GM19324 (cell line): ENCODE measurements at regions not wholly inside any gene's neighbourhood (a gene's known extent, or its start where the extent isn't known, plus 50 kb on each side); places are given as distances from the start of the nearest gene placed in this dataset.
A peak's percentile ranks its signal among the peaks of the same experiment; 100 is the strongest.
"Not testable (repeated sequence)": the region's sequence is repeated elsewhere in the genome, so short reads cannot be mapped to it uniquely, and the experiment has no call there.

ENCODE experiments used
- ATAC-seq: cut with Tn5 transposase; IDR thresholded peaks from one replicate; pipeline ENCODE4 v1.9.1; 2021; ENCODE audit warnings: mild to moderate bottlenecking, moderate library complexity; ENCODE audit not compliant: unreplicated experiment, low FRiP score

DNA sequence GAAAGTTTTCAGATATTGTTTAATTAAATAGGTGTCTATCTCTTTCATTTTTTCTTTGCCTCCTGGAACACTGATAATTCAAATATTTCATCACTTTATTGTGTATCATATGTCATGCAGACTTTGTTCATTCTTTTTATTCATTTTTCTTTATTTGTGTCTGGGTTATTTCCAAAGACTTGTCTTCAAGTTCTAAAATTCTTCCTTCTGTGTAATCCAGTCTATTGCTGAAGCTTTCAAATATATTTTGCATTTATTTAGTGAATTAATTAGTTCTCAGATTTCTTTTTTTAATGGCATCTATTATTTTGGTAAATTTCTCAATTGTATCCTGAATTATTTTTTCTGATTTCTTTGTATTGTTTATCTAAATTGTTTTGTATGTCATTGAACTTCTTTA lies 70.1 kb downstream of the ZNF330 start:
- ATAC-seq: no peak

DNA sequence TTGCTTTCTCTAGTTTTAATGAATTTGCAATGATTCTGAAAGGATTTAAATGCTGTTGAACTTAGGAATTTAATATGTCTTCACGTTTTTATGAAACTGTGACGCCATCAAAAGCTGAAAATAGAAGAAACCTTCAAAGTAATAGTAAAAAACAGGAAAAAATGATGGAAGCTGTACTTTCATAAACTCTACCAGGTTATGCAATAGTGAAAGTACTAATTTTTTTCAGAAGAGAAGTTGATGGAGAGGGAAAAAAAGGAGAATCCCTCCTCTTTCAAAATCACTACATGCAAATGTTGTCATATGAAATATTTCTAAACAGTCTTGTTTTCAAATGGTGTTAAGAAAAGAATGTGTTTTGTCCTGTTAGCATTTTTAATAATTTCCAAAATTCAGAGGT lies 73.6 kb downstream of the ZNF330 start:
- no peak for ATAC-seq

DNA sequence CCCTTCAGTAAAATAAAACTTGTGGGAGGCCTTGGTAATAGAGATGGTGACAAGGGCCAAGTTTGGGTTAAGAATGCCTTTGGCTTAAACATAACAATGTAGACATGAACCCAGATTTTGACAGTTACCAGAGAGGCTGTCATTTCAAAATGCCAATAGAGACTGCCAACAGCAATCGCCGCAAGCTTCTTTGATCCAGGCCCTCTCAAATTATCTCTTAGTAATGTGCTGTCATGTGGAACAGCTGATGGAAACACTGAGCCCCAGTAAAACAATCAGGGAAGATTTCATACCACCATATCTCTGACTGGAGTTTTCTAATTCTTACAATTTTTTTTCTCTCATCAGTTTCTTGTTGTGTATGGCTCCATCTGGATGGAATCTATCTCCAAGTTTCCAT lies 80.5 kb downstream of the ZNF330 start:
- no peak for ATAC-seq

DNA sequence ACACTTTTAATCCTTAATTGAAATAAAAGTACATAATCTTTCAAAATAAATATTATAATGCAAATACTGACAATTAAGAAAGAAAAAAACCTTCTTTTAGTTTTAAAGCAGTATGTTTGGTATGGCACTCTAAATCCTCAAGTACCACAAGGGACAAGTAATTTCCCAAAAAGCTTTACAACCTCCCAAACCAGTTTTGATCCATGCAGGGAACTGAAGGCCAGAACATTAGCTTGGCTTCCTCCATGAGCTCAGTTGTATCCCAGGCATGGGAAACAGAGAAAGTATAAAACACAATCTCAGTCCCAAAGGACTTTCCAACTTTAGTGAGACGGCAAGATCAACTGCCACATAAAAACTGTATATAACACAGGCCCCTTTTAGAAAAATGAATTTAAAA lies 82.2 kb downstream of the ZNF330 start:
- no peak for ATAC-seq

DNA sequence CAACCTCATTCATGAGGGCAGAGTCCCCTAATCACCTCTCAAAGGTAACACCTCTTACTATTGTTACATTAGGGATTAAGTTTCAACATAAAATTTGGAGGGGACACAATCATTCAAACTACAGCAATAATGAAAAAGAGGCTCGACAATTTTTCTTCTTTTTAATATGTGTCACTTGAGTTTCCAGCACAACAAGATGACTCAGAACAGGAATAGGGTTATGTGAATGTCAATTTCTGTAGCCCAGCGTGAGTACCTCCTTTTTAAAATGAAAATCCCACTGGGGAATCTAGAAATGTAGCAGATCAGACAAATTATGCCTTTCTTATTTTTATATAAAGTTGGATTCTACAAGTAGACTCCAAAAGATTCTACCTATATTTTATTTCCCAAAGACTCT lies 83.7 kb downstream of the ZNF330 start:
- no peak for ATAC-seq

DNA sequence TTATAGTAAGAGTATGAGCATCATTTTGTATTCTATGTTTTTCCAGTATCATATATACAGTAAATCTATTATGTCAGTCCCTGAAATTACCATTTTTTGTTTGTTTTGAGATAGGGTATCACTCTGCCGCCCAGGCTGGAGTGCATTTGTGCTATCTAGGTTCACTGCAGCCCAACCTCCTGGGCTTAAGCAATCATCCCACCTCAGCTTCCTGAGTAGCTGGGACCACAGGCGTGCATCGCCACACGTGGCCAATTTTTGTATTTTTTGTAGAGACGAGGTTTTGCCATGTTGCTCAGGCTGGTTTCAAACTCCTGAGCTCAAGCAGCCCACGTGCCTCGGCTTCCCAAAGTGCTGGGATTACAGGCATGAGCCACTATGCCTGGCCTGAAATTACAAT lies 85.6 kb downstream of the ZNF330 start:
- ATAC-seq: no peak

DNA sequence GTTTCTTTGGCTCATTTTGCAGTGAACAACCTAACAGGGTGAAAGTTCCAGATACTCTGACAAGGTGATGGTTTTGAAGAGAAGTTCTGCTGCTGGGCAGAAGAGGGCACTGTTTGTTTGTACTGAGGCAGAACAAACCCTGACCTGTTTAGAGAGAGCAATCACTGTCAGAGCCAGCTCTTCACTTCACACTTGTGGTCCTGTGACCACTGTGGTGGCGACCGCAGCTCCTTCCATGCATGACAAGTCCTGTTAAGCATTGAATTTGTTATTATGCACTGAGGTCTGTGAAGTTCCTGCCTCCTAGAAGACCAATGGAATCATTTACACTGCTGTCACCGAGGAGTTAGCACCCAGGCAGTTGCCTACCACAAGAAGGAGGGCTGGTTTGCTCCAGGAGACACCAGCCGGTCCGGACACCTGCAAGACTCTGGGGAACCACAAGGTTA lies 86.6 kb downstream of the ZNF330 start:
- peak; percentile 100 for ATAC-seq

DNA sequence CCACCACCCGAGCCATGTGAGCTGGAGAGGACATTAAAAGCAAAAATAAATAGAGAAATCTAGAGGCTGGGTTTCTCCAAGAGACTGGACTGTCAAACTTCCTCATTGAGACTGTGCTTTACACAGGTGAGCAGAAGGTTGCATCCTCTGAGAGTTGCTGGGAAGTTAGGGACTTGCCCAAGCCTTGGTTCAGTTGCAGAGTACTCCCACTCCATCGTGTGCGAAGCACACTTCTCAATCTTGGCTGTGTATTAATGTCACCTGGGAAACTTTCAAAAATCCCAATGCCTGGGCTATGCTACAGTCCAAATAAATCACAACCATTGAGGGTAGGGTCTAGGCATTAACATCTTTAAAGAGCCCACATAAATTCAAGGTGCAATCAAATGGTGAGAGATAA lies 89.2 kb downstream of the ZNF330 start:
- ATAC-seq: no peak

DNA sequence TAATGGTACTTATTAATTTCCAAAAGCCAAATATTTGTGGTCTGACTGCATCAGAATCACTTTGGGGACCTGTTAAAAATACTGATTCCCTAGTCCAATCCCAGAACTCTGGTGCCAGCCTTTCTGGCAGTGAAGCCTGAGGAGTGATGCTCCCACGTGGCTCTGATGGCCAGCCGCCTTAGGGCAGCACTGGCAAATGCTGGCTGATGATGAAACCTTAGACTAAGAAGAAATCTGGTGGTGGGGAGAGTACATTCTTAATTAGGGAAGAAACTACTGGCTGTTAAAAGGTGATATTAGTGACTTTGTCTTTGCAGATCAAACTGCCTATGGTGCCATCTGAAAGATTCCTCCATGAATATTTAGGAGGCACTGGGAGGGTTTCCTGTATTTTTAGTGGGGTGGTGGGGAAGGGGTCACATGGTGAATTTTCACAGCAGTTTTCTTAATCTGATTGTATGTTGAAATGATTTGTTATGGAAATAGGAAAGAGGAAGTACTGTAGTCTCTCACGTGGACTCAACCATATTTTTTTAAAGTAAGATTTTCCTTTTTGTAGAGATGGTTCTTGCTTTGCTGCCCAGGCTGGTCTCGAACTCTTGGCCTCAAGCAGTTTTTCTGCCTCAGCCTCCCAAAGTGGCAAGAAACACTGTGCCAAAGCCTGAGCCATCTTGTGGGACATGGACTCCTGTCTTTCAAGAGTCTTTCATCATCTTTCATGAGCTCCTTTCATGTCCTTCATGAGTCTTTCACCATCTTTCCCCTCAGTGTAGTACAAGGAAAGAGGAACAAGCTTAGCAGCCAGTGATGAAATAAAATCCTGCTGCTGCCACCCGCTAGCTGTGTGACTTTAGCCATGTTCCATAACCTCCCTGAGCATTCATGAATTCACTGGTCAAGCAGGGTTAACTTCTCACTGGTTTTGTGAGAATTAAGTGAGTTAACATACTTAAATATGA lies 90.8 kb downstream of the ZNF330 start:
- ATAC-seq: no peak

DNA sequence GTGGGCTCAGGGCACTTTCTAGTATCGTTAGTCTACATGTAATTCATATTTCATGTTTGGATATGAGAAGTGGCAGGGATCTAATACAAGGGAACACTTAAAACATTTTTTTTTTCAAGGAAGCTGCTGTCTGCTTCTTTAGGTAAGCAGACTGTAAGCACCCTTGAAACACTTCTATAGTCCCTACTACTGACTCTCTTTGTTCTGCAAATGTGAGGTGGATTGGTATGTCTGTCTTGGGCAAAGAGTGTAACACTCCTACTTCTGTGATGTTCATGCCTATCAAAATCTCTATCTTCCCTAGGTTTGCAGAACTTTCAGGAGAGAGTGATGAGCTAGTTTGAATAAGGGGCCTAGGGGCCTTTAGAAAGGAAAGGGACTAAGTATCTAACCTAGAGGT lies 93.9 kb downstream of the ZNF330 start:
- no peak for ATAC-seq

DNA sequence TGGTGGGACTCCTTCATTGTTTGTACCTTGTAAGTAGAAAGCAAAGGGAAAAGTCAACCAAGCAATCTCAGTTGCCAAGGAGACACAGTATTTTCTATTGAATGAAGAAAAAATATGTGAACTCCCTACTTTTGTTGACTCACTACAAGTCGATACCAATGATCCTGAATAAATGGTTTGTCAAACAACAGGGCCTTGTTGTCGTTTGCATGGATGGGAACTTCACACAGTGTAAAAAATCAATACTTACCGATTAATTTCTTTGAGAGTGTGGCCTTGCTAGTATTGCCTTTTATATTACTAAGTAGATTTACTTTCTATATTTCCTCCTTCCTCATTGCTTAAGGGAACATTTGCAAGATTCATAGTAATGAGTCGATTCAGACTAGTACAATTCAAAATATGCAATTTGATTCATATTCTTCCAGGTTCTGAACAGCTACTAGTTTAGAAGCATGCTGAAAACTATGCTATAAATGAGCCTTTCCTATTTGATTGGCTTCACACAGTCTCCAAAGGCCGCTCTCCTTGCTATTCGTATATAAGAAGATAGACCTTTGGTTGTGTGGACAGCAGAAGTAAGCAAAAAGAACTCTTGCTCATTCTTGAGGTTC lies 108.0 kb downstream of the ZNF330 start:
- ATAC-seq: no peak

DNA sequence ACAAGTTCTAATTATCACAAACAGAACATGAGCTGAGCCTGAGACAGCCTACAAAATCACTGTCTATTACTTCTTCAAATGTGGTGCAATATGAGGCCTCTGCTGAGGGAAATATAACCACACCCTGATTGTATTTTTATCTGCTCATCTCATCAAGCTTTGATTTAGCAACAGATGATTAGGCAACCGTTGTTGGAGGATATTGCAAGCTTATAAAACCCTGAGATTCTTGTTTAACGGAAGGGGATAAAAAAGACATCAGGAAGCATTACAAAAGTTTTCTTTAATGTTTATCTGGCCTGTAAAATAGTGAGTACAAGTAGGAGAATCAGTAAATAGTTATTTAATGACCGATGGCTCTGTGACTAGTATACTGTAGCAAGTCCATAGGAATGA lies 108.5 kb downstream of the ZNF330 start:
- no peak for ATAC-seq

DNA sequence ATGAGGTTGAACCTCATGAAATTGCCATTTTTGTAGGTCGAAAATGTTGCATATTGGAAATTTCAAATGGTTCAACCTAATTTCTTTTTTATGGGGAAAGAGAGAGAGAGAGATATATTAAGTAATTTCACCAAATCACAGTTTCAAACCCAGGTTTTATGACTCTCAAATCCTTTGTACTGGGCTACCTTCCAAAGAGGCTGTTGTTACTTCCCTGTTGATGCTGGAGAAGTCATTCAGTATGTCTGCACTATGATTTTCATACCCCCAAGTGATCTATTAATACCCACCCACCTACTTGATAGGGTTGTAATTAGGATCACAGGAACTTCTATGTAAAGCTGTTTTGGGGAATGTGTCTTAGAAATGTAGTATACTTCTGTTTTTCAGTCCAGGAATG lies 109.9 kb downstream of the ZNF330 start:
- ATAC-seq: no peak

DNA sequence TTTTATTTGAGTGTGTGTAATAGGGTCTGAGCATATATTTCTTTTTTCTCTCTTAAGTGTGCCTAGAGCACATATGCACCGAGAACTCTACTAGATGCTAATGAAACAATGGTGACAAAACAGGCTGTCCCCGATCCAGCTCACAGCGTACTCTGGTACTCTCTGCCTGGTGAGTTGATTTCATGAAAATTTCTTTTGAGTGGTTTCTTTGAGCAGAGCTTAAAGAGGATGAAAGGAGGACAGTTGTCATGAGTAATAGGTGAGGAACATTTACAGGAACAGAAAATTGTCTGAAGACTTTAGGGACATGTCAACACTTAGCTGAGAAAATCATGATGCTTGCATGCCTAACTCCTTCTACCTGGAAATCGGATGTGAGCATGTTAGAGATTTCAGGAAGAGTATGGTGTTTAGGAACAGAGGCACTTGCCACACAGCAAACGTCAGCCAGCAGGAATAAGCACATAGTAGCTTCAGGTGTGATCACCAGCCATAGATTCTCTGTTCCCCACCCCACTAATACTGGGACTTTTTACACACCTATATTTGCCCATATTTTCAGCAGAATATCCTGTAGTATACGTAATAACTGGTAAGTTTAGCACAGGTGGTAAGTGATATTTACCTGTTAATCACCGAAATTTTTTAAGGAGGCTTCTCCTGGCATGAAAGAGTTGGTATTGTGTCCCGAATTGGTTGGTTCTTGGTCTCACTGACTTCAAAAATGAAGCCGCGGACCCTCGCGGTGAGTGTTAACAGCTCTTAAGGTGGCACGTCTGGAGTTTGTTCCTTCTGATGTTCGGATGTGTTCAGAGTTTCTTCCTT lies 111.1 kb downstream of the ZNF330 start:
- no peak for ATAC-seq

DNA sequence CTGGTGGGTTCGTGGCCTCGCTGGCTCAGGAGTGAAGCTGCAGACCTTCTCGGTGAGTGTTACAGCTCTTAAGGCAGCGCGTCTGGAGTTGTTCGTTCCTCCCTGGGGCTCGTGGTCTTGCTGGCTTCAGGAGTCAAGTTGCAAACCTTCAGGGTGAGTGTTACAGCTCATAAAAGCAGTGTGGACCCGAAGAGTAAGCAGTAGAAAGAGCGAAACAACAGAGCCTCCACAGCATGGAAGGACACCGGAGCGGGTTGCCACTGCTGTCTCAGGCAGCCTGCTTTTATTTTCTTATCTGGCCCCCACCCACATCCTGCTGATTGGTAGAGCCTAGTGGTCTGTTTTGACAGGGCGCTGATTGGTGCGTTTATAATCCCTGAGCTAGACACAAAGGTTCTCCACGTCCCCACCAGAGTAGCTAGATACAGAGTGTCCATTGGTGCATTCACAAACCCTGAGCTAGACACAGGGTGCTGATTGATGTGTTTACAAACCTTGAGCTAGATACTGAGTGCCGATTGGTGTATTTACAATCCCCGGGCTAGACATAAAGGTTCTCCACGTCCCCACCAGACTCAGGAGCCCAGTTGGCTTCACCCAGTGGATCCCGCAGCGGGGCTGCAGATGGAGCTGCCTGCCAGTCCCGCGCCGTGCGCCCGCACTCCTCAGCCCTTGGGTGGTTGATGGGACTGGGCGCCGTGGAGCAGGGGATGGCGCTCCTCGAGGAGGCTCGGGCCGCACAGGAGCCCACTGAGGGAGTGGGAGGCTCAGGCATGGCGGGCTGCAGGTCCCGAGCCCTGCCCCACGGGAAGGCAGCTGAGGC lies 111.9 kb downstream of the ZNF330 start:
- ATAC-seq: not testable (repeated sequence)

DNA sequence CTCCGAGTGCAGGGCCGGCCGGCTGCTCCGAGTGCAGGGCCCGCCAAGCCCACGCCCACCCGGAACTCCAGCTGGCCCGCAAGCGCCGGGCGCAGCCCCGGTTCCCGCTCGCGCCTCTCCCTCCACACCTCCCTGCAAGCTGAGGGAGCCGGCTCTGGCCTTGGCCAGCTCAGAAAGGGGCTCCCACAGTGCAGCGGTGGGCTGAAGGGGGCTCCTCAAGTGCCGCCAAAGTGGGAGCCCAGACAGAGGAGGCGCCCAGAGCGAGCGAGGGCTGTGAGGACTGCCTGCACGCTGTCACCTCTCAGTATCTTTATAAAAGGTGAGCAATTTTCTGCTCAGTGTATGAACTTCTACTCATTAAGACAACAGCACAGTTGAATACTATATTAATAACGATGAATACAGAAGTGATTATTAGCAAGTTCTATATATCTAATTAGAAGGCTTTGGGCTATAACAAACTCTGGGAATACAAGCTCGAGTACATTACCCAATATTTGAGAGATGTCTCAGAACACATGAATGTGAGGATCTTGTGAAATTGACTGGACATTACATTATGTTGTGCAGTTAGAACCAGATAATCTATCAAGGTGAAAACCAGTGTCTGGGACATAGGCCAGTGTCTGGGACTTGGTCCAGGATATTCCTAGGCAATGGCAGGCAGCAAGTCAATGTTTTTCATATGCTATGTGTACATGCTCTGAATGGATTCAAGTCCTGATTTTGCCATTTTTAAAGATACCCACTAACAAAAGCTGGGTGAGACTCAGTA lies 112.9 kb downstream of the ZNF330 start:
- ATAC-seq: not testable (repeated sequence)

DNA sequence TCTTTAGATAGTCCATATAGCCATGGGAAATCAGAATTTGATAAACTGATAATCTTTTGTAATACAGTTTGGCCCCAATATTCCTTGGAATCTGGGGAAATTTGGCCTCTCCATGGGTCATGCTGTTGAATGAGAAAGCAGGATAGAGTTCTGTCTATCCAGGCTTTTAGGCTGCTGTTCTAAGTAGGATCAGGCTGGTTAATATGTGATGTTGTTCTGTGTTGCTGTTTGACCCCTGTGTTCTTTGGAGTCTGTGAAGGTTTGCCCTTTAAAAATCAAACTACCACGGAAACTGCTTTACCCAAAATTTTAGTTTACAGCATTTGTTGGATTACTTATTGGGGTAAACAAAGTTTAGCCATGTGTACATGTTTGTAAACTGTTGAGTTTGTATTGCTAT lies 114.5 kb downstream of the ZNF330 start:
- no peak for ATAC-seq

DNA sequence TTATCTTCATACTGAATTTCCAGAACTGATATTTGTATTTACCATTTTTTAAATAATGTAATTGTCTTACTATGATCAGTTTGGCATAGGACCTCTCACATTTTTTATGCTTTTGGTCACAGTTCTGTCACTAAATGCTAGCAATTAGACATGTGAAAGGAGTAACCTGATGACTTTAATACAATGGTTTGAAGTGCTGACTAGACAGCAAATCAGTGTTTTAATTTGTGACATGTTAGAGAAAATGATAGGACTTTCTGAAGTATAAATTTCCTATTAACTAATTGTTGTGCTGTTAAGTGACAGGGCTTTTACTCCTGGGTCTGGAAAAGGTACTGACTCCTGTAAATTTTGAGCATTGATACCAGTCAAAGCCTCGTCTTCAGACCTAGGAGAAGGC lies 117.5 kb downstream of the ZNF330 start:
- ATAC-seq: no peak

DNA sequence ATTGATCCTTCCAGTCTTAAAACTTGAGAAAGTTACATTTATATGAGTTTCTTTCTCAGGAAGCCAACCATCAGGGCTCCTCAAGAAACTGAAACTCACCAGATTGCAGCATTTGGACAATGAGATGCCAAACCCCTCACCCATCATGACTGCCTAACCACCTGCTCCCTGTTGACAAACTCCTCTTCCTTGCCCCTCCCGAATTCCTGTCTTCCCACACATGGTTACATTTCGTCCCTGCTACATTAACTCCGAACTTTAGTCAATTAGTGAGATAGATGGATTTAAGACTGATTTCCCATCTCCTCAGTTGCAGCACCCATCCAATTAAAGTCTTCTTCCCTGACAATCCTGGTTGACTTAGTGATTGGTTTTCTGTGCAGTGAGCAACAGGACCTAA lies 118.7 kb downstream of the ZNF330 start:
- no peak for ATAC-seq

DNA sequence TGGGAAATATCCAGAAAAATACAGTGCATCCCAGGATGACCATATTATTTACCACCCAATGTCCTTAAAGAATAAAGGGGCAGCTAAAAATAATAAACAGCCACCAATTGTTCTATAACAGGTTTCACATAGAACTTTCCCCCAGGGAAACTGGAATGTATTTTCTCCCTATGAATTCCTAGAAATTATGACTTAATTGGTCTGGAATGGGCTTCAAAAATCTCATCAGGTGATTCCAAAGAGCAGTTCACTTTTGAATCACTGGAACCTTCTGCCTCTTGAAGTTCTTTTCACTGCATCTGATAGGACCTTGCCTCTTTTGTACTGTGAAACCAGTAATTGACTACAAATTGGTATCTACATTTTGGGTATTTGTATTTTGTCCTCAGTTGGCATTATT lies 119.3 kb downstream of the ZNF330 start:
- ATAC-seq: no peak
